IMR-90 (cell line): ENCODE measurements at regions not wholly inside any gene's neighbourhood (a gene's known extent, or its start where the extent isn't known, plus 50 kb on each side); places are given as distances from the start of the nearest gene placed in this dataset.

ENCODE experiments used
- ATAC-seq: fragments of 200-7000 bp; cut with Tn5 transposase; 2 replicates; pipeline ENCODE4 v1.9.1; 2020; ENCODE audit warnings: low read depth, mild to moderate bottlenecking, moderate library complexity
- BruUV-seq: library from RNA; stranded (reverse); fragments of 400-500 nt; replicated peaks from 2 replicates; lab custom pipeline; 2021; lab: Mats Ljungman, UMichigan
- CTCF ChIA-PET: fragments of 300-600 bp; formaldehyde crosslinking; extraction: SDS; loops from one replicate; lab custom pipeline; 2021; ENCODE audit warnings: antibody characterized with exemption; lab: Yijun Ruan, JAX
- POLR2A ChIA-PET: fragments of 300-600 bp; sonication (Branson Sonifier 250); formaldehyde crosslinking; loops from one replicate; lab custom pipeline; 2022; ENCODE audit warnings: antibody characterized with exemption; ENCODE audit not compliant: unreplicated experiment; lab: Charles Lee
- DNase-seq: peaks from one replicate; pipeline ENCODE4 v3.0.0; 2013
- H2AFZ ChIP-seq: replicated peaks from 2 replicates; pipeline ENCODE3; 2013; ENCODE audit warnings: low read length, mild to moderate bottlenecking; ENCODE audit not compliant: poor library complexity
- H2AK5ac ChIP-seq: 2 replicates; pipeline ENCODE4 v1.6.1; 2013; ENCODE audit warnings: low read depth, low read length, inconsistent platforms
- H2AK9ac ChIP-seq: replicated peaks from 2 replicates; pipeline ENCODE3; 2013; ENCODE audit warnings: mild to moderate bottlenecking, low read depth, low read length, moderate library complexity; ENCODE audit not compliant: poor library complexity
- H2BK120ac ChIP-seq: 2 replicates; pipeline ENCODE4 v1.6.1; 2013; ENCODE audit warnings: low read depth, low read length, inconsistent platforms
- H2BK15ac ChIP-seq: 3 replicates; pipeline ENCODE4 v1.6.1; 2013; ENCODE audit warnings: low read depth, low read length, inconsistent platforms
- H2BK20ac ChIP-seq: 2 replicates; pipeline ENCODE4 v1.6.1; 2013; ENCODE audit warnings: low read depth, mild to moderate bottlenecking, inconsistent platforms, low read length, moderate library complexity
- H2BK5ac ChIP-seq: 2 replicates; pipeline ENCODE4 v1.6.1; 2013; ENCODE audit warnings: mild to moderate bottlenecking, low read depth, low read length, inconsistent platforms; ENCODE audit not compliant: poor library complexity, severe bottlenecking
- H3K14ac ChIP-seq: replicated peaks from 2 replicates; pipeline ENCODE4 v1.6.1; 2013; ENCODE audit warnings: low read depth, low read length, inconsistent platforms
- H3K18ac ChIP-seq: 2 replicates; pipeline ENCODE4 v1.6.1; 2013; ENCODE audit warnings: low read depth, low read length, control low read depth
- H3K23ac ChIP-seq: 2 replicates; pipeline ENCODE4 v1.6.1; 2013; ENCODE audit warnings: low read depth, low read length, inconsistent platforms
- H3K27ac ChIP-seq: 2 replicates; pipeline ENCODE4 v1.5.1; 2013; ENCODE audit warnings: mild to moderate bottlenecking, control low read depth, low read length; ENCODE audit not compliant: insufficient read depth
- H3K27me3 ChIP-seq: 2 replicates; pipeline ENCODE4 v1.6.1; 2013; ENCODE audit warnings: low read length; ENCODE audit not compliant: control insufficient read depth, insufficient read depth
- H3K36me3 ChIP-seq: 2 replicates; pipeline ENCODE4 v1.6.1; 2013; ENCODE audit warnings: low read length, mixed read lengths; ENCODE audit not compliant: control insufficient read depth, insufficient read depth
- H3K4ac ChIP-seq: 2 replicates; pipeline ENCODE4 v1.6.1; 2013; ENCODE audit warnings: low read depth, low read length, inconsistent platforms
- H3K4me1 ChIP-seq: 2 replicates; pipeline ENCODE4 v1.6.1; 2013; ENCODE audit warnings: low read length, mixed read lengths; ENCODE audit not compliant: control insufficient read depth, insufficient read depth
- H3K4me2 ChIP-seq: 2 replicates; pipeline ENCODE4 v1.6.1; 2013; ENCODE audit warnings: low read depth, mild to moderate bottlenecking, control low read depth, low read length, moderate library complexity
- H3K4me3 ChIP-seq: 2 replicates; pipeline ENCODE4 v1.5.1; 2013; ENCODE audit warnings: low read depth, mild to moderate bottlenecking, control low read depth, low read length, moderate library complexity; ENCODE audit not compliant: insufficient read depth
- H3K56ac ChIP-seq: 2 replicates; pipeline ENCODE4 v1.6.1; 2013; ENCODE audit warnings: low read length, inconsistent platforms; ENCODE audit not compliant: insufficient read depth; ENCODE audit errors: extremely low read depth
- H3K79me1 ChIP-seq, 2 experiments: 2 replicates each; pipeline ENCODE4 v1.6.1; 2013; ENCODE audit warnings: low read length in 2 of 2, inconsistent platforms in 1 of 2, low read depth in 1 of 2
- H3K9ac ChIP-seq: 2 replicates; pipeline ENCODE4 v1.6.1; 2013; ENCODE audit warnings: low read depth, low read length, control low read depth
- H3K9me1 ChIP-seq: 2 replicates; pipeline ENCODE4 v1.6.1; 2013; ENCODE audit warnings: low read length, inconsistent platforms; ENCODE audit not compliant: insufficient read depth
- H3K9me3 ChIP-seq: 2 replicates; pipeline ENCODE4 v1.6.1; 2013; ENCODE audit warnings: low read length; ENCODE audit not compliant: control insufficient read depth, insufficient read depth
- H4K20me1 ChIP-seq: 2 replicates; pipeline ENCODE4 v1.6.1; 2013; ENCODE audit warnings: low read length, inconsistent platforms; ENCODE audit not compliant: insufficient read depth
- H4K5ac ChIP-seq: 2 replicates; pipeline ENCODE4 v1.6.1; 2013; ENCODE audit warnings: mild to moderate bottlenecking, low read depth, low read length, control low read depth
- H4K8ac ChIP-seq, 2 experiments: 2 replicates each; pipeline ENCODE4 v1.6.1; 2013; ENCODE audit warnings: low read depth in 2 of 2, low read length in 2 of 2, control low read depth in 1 of 2, inconsistent platforms in 1 of 2
- H4K91ac ChIP-seq: 2 replicates; pipeline ENCODE4 v1.6.1; 2013; ENCODE audit warnings: low read depth, low read length, inconsistent platforms; ENCODE audit not compliant: insufficient read depth
- BHLHE40 ChIP-seq: fragments of 150-350 bp; IDR thresholded peaks from 2 replicates; pipeline ENCODE4 v1.6.1; 2016; ENCODE audit warnings: mild to moderate bottlenecking, low read depth, low read length
- CEBPB ChIP-seq: IDR thresholded peaks from 2 replicates; pipeline ENCODE4 v1.6.1; 2012; ENCODE audit warnings: low read depth, low read length, improper control_type of control experiment
- CHD1 ChIP-seq: IDR thresholded peaks from 2 replicates; pipeline ENCODE4 v1.6.1; 2012; ENCODE audit warnings: low read depth, low read length, improper control_type of control experiment
- FOS ChIP-seq: fragments of 150-350 bp; IDR thresholded peaks from 2 replicates; pipeline ENCODE4 v1.6.1; 2016; ENCODE audit warnings: low read depth, low read length
- MAFK ChIP-seq: IDR thresholded peaks from 2 replicates; pipeline ENCODE4 v1.6.1; 2012; ENCODE audit warnings: low read depth, low read length, improper control_type of control experiment
- MAZ ChIP-seq: IDR thresholded peaks from 2 replicates; pipeline ENCODE4 v1.6.1; 2012; ENCODE audit warnings: low read depth, mild to moderate bottlenecking, low read length, improper control_type of control experiment, moderate library complexity, borderline replicate concordance
- MXI1 ChIP-seq: IDR thresholded peaks from 2 replicates; pipeline ENCODE4 v1.6.1; 2012; ENCODE audit warnings: low read depth, mild to moderate bottlenecking, low read length, moderate library complexity, borderline replicate concordance
- NFE2L2 ChIP-seq: fragments of 150-350 bp; IDR thresholded peaks from 2 replicates; pipeline ENCODE4 v1.6.1; 2016; ENCODE audit warnings: low read depth, mild to moderate bottlenecking, low read length
- POLR2A ChIP-seq: IDR thresholded peaks from 2 replicates; pipeline ENCODE4 v1.6.1; 2012; ENCODE audit warnings: mild to moderate bottlenecking, low read depth, low read length
- RAD21 ChIP-seq: IDR thresholded peaks from 2 replicates; pipeline ENCODE4 v1.6.1; 2012; ENCODE audit warnings: low read length, improper control_type of control experiment
- RCOR1 ChIP-seq: IDR thresholded peaks from 2 replicates; pipeline ENCODE4 v1.6.1; 2012; ENCODE audit warnings: mild to moderate bottlenecking, low read length, improper control_type of control experiment; ENCODE audit not compliant: insufficient replicate concordance
- RFX5 ChIP-seq: IDR thresholded peaks from 2 replicates; pipeline ENCODE4 v1.8.0; 2012; ENCODE audit warnings: low read depth, mild to moderate bottlenecking, low read length, moderate library complexity
- SMC3 ChIP-seq: fragments of 150-350 bp; IDR thresholded peaks from 2 replicates; pipeline ENCODE4 v1.6.1; 2016; ENCODE audit warnings: low read depth, mild to moderate bottlenecking, antibody characterized with exemption, low read length, moderate library complexity
- dilution Hi-C: fragments of 300-500 bp; cut with HindIII; formaldehyde crosslinking; loops from one replicate; pipeline ENCODE4 v1.14.3; 2018; ENCODE audit warnings: low sequenced_read_pairs; ENCODE audit not compliant: unreplicated experiment
- in situ Hi-C: fragments of 300-500 bp; cut with MboI; formaldehyde crosslinking; loops from 3 replicates; pipeline ENCODE4 v1.14.3; 2019; ENCODE audit warnings: low sequenced_read_pairs, inconsistent platforms, mixed read lengths
- intact Hi-C: fragments of 100-400 bp; cut with micrococcal nuclease; formaldehyde crosslinking; loops from 2 replicates; pipeline ENCODE4 v1.10.0; 2022
- TF ChIP-seq, protein P1 (sequence below): fragments of 150-350 bp; IDR thresholded peaks from 2 replicates; pipeline ENCODE4 v1.6.1; 2017; ENCODE audit warnings: mild to moderate bottlenecking, antibody characterized with exemption, low read length, low read depth
- TF ChIP-seq, protein P2 (sequence below): conservative IDR thresholded peaks from 2 replicates; pipeline ENCODE4 v1.5.1; 2012; ENCODE audit warnings: mild to moderate bottlenecking, low read depth, low read length, improper control_type of control experiment
- TF ChIP-seq, protein P3 (sequence below): fragments of 150-350 bp; IDR thresholded peaks from 2 replicates; pipeline ENCODE4 v1.6.1; 2016; ENCODE audit warnings: low read depth, mild to moderate bottlenecking, low read length, moderate library complexity, borderline replicate concordance

DNA sequence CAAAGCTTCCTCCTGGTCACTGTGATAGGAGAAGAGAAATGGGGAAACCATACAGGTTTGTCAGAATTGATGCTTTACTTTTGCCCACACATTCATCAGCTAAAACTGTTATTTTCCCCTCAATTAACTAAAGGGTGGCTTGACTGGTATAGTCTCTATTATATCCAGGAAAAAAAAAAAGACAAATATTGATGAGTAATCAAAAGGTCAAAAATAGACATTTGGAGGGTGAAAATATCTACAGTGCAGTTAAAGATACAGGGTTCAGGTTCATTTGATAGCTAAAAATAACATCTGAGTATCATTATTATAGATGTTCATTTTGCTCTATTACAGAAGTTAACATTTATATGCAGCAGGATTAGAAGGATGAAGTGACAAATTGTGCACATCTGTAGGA lies 577.6 kb upstream of the FAM98A start:
- no TSS peak for BruUV-seq
- intact Hi-C loops (no loop called here), in situ Hi-C loops (no loop called here), dilution Hi-C loops (no loop called here)
- no peak overlapping the region for H3K4ac ChIP-seq
- H4K5ac ChIP-seq: no peak overlapping the region
- DNase-seq (no peak), ATAC-seq (no peak)
- no peak overlapping the region for H4K91ac ChIP-seq
- H3K27ac ChIP-seq: no peak overlapping the region
- no peak overlapping the region for H3K4me2 ChIP-seq
- H3K27me3 ChIP-seq: no peaks in the 10 kb centered on the region
- no peaks in the 10 kb centered on the region for H3K79me1 ChIP-seq
- H3K18ac ChIP-seq: no peak overlapping the region
- H3K23ac ChIP-seq: no peak overlapping the region
- peaks cover 11% of the 10 kb centered on the region for H3K9me3 ChIP-seq
- no peak overlapping the region for H3K56ac ChIP-seq
- H2BK120ac ChIP-seq: no peak overlapping the region
- no peak overlapping the region for H2BK20ac ChIP-seq
- no peak overlapping the region for H3K14ac ChIP-seq
- H3K9me1 ChIP-seq: no peaks in the 10 kb centered on the region
- no peak overlapping the region for H4K8ac ChIP-seq
- H3K4me1 ChIP-seq: no peaks in the 10 kb centered on the region
- no peaks in the 10 kb centered on the region for H3K36me3 ChIP-seq
- H4K20me1 ChIP-seq: no peaks in the 10 kb centered on the region
- no peak overlapping the region for H2BK15ac ChIP-seq
- H2BK5ac ChIP-seq: no peak overlapping the region
- TF ChIP-seq MAZ: no peak
- TF ChIP-seq, protein P1, sequence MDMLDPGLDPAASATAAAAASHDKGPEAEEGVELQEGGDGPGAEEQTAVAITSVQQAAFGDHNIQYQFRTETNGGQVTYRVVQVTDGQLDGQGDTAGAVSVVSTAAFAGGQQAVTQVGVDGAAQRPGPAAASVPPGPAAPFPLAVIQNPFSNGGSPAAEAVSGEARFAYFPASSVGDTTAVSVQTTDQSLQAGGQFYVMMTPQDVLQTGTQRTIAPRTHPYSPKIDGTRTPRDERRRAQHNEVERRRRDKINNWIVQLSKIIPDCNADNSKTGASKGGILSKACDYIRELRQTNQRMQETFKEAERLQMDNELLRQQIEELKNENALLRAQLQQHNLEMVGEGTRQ: no peak
- no peak for TF ChIP-seq FOS
- TF ChIP-seq, protein P2, sequence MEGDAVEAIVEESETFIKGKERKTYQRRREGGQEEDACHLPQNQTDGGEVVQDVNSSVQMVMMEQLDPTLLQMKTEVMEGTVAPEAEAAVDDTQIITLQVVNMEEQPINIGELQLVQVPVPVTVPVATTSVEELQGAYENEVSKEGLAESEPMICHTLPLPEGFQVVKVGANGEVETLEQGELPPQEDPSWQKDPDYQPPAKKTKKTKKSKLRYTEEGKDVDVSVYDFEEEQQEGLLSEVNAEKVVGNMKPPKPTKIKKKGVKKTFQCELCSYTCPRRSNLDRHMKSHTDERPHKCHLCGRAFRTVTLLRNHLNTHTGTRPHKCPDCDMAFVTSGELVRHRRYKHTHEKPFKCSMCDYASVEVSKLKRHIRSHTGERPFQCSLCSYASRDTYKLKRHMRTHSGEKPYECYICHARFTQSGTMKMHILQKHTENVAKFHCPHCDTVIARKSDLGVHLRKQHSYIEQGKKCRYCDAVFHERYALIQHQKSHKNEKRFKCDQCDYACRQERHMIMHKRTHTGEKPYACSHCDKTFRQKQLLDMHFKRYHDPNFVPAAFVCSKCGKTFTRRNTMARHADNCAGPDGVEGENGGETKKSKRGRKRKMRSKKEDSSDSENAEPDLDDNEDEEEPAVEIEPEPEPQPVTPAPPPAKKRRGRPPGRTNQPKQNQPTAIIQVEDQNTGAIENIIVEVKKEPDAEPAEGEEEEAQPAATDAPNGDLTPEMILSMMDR: no peak
- no peak for TF ChIP-seq RAD21
- no peak for TF ChIP-seq SMC3
- TF ChIP-seq MAFK: no peak
- TF ChIP-seq CEBPB: no peak
- TF ChIP-seq RCOR1: no peak
- TF ChIP-seq BHLHE40: no peak
- TF ChIP-seq, protein P3, sequence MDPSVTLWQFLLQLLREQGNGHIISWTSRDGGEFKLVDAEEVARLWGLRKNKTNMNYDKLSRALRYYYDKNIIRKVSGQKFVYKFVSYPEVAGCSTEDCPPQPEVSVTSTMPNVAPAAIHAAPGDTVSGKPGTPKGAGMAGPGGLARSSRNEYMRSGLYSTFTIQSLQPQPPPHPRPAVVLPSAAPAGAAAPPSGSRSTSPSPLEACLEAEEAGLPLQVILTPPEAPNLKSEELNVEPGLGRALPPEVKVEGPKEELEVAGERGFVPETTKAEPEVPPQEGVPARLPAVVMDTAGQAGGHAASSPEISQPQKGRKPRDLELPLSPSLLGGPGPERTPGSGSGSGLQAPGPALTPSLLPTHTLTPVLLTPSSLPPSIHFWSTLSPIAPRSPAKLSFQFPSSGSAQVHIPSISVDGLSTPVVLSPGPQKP: no peak
- TF ChIP-seq CHD1: no peak
- no peak for TF ChIP-seq MXI1
- no peak for TF ChIP-seq NFE2L2
- no peak for TF ChIP-seq POLR2A
- TF ChIP-seq RFX5: no peak
- no peak overlapping the region for H2AFZ ChIP-seq
- H2AK9ac ChIP-seq: no peak overlapping the region
- no peak overlapping the region for H3K9ac ChIP-seq
- ChIA-PET POLR2A (no interaction called here), CTCF (no interaction called here)
- H2AK5ac ChIP-seq: no peak overlapping the region
- no peak overlapping the region for H3K4me3 ChIP-seq
